ENCODE measurements at regions not wholly inside any gene's neighbourhood (a gene's known extent, or its start where the extent isn't known, plus 50 kb on each side); places are given as distances from the start of the nearest gene placed in this dataset.

- H3K27ac ChIP-seq = no peak overlapping the region
- TF ChIP-seq ZFX (IDR thresholded peaks at IDR 0.05) = no peak
- TF ChIP-seq CTCF (conservative IDR thresholded peaks at IDR 0.05) = no peak
Measured at GRCh38 chr6:81480139-81480538, 272.3 kb downstream of the TENT5A start.

DNA sequence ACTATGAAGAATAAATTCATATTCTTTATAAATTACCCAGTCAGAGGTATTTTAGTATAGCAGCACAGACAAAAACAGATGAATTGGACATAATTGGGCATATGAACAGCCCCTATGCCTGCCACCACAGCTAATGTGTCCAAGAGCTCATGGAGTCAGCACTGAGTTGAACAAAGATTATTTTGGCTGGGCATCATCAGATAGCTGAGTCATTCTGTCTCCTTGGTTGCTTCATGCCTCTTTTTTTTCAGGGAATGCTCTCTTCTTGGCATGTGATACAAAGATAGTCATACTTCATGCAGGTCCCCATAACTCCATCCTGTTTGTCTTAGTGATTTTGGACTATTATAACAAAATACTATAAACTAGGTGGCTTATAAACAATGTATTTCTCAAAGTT, 275.6 kb downstream of the TENT5A start:
- H3K27ac ChIP-seq = no peak overlapping the region
- TF ChIP-seq CTCF (conservative IDR thresholded peaks at IDR 0.05) = no peak
- no peak for TF ChIP-seq ZFX (IDR thresholded peaks at IDR 0.05)

GRCh38 chr6:81475646-81476045, 276.8 kb downstream of the TENT5A start:
- TF ChIP-seq CTCF (conservative IDR thresholded peaks at IDR 0.05) (no peak), ZFX (IDR thresholded peaks at IDR 0.05) (no peak)
- H3K27ac ChIP-seq = no peak overlapping the region

DNA sequence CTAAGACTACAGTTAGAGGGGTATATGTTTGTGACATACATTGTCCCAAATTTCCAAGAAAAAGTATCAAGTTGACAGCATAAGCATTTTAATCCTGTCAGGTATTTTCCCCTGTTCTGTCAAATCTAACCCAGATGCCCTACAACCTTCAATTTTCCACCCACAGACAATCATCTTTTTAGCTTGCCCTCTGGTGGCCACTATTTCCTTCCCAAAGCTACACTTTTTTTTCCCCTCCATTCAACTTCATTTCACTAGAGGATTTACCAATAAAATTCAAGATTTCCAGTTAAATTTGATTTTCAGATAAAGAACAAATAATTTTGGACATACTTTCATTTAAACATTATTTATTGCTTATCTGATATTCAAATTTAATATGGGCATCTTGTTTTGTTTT, 286.6 kb downstream of the TENT5A start:
- TF ChIP-seq CTCF (conservative IDR thresholded peaks at IDR 0.05) (peak; percentile 63), ZFX (IDR thresholded peaks at IDR 0.05) (no peak)

DNA sequence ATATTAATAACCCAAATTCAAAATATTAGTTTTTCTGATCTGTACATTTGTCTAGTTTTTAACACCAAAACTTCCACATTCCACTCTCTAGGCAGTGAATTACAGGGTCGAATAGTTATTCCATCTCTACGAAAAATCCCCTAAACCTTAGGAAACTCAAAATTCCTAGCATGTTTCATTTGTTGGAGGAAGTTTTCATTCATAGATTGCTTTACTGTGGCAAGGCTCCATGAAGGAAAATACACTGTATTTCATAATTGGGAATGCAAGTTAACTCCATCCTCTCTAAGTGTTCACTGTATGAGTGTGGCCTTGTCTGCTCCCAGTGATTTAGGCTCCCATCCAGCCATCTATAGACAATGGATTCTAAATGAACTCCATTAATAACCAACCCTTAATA, 296.1 kb downstream of the TENT5A start:
- no peak overlapping the region for H3K27ac ChIP-seq
- TF ChIP-seq ZFX (IDR thresholded peaks at IDR 0.05) (no peak), CTCF (conservative IDR thresholded peaks at IDR 0.05) (no peak)

More for the DNA sequence above, 286.6 kb downstream of the TENT5A start:
- no peak overlapping the region for H3K27ac ChIP-seq

GRCh38 chr6:81455641-81456040, 296.8 kb downstream of the TENT5A start:
- TF ChIP-seq ZFX (IDR thresholded peaks at IDR 0.05) = no peak
- TF ChIP-seq CTCF (conservative IDR thresholded peaks at IDR 0.05) = no peak
- no peak overlapping the region for H3K27ac ChIP-seq

DNA sequence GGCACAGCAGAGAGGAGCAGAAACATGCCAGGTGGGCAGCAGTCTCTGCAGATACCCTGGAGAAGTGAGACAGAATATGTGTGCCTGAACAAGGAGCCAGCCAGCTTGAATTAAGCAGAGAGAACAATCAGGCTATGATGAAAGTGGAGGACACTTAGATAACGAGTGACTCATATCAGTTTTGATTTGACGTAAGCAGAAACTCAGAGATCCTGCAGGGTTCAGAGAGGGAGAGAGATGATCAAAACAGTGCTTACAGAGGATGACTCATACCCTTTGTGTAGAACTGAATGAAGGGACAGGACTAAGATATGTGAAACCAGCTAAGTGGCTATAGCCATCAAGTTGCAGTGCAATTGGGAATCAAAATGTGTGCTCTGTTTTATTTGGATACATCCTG, 300.7 kb downstream of the TENT5A start:
- H3K27ac ChIP-seq = no peak overlapping the region

More for the DNA sequence above, 300.7 kb downstream of the TENT5A start:
- TF ChIP-seq CTCF (conservative IDR thresholded peaks at IDR 0.05) = no peak
- TF ChIP-seq ZFX (IDR thresholded peaks at IDR 0.05) = no peak
